ENCODE measurements at regions not wholly inside any gene's neighbourhood (a gene's known extent, or its start where the extent isn't known, plus 50 kb on each side); places are given as distances from the start of the nearest gene placed in this dataset.

- peaks cover 23% of the 10 kb centered on the region for H3K4me1 Mint-ChIP-seq
- peak overlapping the region in 2 of 3 experiments; percentile 37 to 38 for H3K27ac Mint-ChIP-seq
- H3K36me3 Mint-ChIP-seq (ENCODE audit: low read depth) = no peaks in the 10 kb centered on the region
- TF ChIP-seq, protein P1, sequence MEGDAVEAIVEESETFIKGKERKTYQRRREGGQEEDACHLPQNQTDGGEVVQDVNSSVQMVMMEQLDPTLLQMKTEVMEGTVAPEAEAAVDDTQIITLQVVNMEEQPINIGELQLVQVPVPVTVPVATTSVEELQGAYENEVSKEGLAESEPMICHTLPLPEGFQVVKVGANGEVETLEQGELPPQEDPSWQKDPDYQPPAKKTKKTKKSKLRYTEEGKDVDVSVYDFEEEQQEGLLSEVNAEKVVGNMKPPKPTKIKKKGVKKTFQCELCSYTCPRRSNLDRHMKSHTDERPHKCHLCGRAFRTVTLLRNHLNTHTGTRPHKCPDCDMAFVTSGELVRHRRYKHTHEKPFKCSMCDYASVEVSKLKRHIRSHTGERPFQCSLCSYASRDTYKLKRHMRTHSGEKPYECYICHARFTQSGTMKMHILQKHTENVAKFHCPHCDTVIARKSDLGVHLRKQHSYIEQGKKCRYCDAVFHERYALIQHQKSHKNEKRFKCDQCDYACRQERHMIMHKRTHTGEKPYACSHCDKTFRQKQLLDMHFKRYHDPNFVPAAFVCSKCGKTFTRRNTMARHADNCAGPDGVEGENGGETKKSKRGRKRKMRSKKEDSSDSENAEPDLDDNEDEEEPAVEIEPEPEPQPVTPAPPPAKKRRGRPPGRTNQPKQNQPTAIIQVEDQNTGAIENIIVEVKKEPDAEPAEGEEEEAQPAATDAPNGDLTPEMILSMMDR (IDR thresholded peaks at IDR 0.05; ENCODE audit: unreplicated experiment in 3 of 3) = no peak
- no peak overlapping the region for H3K4me3 Mint-ChIP-seq
- peaks cover 7% of the 10 kb centered on the region for H3K9me3 Mint-ChIP-seq
- no peaks in the 10 kb centered on the region for H3K27me3 Mint-ChIP-seq (ENCODE audit: low read depth)
These were observed 732.6 kb upstream of the LCORL start for GRCh38 chr4:18754180-18754579.

- Mint-ChIP-seq H3K9me3 (peaks cover 6% of the 10 kb centered on the region), H3K36me3 (ENCODE audit: low read depth) (no peaks in the 10 kb centered on the region), H3K4me3 (no peak overlapping the region), H3K27me3 (ENCODE audit: low read depth) (no peaks in the 10 kb centered on the region), H3K4me1 (peaks cover 29% of the 10 kb centered on the region), H3K27ac (peak overlapping the region; percentile 18 to 66 (median 58))
- TF ChIP-seq, protein P1 (IDR thresholded peaks at IDR 0.05; ENCODE audit: unreplicated experiment in 3 of 3) = no peak
These were observed 729.5 kb upstream of the LCORL start for GRCh38 chr4:18751083-18751482.

- Mint-ChIP-seq H3K9me3 (peaks cover 6% of the 10 kb centered on the region), H3K27ac (peak overlapping the region; percentile 58 to 80 (median 66)), H3K36me3 (ENCODE audit: low read depth) (no peaks in the 10 kb centered on the region), H3K4me1 (peaks cover 26% of the 10 kb centered on the region), H3K4me3 (no peak overlapping the region), H3K27me3 (ENCODE audit: low read depth) (no peaks in the 10 kb centered on the region)
- TF ChIP-seq, protein P1 (IDR thresholded peaks at IDR 0.05; ENCODE audit: unreplicated experiment in 3 of 3) = no peak
These were observed 727.8 kb upstream of the LCORL start for GRCh38 chr4:18749391-18749790.

DNA sequence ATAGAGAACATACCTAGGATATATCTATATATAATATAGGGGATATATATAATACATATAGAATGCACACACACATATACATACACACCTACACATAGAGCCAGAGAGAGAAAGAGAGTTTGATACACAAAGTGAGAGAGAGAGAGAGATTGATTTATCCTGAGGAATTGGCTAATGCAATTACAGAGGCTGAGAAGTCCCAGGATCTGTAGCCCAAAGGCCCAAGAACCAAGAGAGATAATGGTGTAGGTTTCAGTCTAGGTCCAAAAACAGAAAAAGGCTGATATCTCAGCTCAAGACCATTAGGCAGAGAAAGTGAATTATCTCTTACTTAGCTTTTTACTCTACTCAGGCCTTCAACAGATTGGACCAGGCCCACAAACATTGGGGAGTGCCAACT lies 715.0 kb upstream of the LCORL start:
- no peak overlapping the region for H3K4me3 Mint-ChIP-seq
- no peaks in the 10 kb centered on the region for H3K9me3 Mint-ChIP-seq
- H3K4me1 Mint-ChIP-seq = peaks cover 38% of the 10 kb centered on the region
- no peaks in the 10 kb centered on the region for H3K36me3 Mint-ChIP-seq (ENCODE audit: low read depth)
- no peaks in the 10 kb centered on the region for H3K27me3 Mint-ChIP-seq (ENCODE audit: low read depth)
- peak overlapping the region in 2 of 3 experiments; percentile 73 to 79 for H3K27ac Mint-ChIP-seq
- TF ChIP-seq, protein P1 (IDR thresholded peaks at IDR 0.05; ENCODE audit: unreplicated experiment in 3 of 3) = no peak

DNA sequence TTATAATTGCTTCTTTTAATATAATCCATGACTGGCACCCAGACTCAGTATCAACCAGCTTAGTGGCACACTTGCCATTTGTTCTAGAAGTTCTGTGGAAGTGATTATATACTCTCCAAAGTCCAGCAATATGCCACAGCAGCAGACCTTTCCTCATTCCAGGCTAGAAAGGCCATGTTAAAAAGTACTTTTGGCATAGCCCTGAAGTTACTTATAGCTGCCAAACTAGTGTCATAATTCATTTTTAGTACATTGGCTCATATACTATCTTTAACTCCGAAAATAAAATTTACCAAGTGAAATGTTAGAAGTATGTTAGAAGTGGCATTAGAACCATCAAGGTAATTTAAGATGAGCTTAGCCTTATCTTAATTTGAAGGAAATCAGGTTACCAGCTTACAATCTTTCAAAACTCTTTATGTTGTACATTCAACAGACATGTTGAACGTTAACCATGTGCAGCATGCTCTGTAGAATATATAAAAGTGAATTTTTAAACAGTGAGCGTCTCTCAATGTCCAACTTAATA lies 714.2 kb upstream of the LCORL start:
- Mint-ChIP-seq H3K4me1 (peaks cover 40% of the 10 kb centered on the region), H3K27me3 (ENCODE audit: low read depth) (no peaks in the 10 kb centered on the region), H3K27ac (peak overlapping the region in 2 of 3 experiments; percentile 73 to 79), H3K36me3 (ENCODE audit: low read depth) (no peaks in the 10 kb centered on the region), H3K4me3 (no peak overlapping the region), H3K9me3 (no peaks in the 10 kb centered on the region)
- TF ChIP-seq, protein P1 (IDR thresholded peaks at IDR 0.05; ENCODE audit: unreplicated experiment in 3 of 3) = no peak

DNA sequence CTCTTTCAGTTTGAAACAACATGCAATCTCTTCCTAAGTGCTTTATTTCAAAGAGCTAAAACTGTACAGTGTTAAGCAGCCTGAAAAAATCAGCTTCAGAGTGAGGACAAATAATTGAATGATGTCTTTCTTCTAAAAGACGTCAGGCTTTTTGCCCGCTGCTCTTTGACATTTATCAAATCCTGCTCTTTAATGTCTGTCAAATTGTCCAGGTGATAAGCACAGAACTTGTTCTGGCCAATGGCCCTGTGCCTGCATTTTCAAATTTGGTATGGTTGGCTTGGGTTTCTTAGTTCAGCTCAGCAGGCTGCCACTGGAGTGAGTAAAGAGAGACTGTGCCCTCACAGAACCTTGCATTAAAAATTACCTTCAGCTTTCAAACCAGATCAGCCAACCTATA lies 712.9 kb upstream of the LCORL start:
- Mint-ChIP-seq H3K27ac (peak overlapping the region; percentile 58 to 88 (median 79)), H3K27me3 (ENCODE audit: low read depth) (no peaks in the 10 kb centered on the region), H3K9me3 (peaks cover 3% of the 10 kb centered on the region), H3K36me3 (ENCODE audit: low read depth) (no peaks in the 10 kb centered on the region), H3K4me3 (no peak overlapping the region), H3K4me1 (peaks cover 43% of the 10 kb centered on the region)
- TF ChIP-seq, protein P1 (IDR thresholded peaks at IDR 0.05; ENCODE audit: unreplicated experiment in 3 of 3) = no peak
